ENCODE measurements at regions not wholly inside any gene's neighbourhood (a gene's known extent, or its start where the extent isn't known, plus 50 kb on each side); places are given as distances from the start of the nearest gene placed in this dataset.

DNA sequence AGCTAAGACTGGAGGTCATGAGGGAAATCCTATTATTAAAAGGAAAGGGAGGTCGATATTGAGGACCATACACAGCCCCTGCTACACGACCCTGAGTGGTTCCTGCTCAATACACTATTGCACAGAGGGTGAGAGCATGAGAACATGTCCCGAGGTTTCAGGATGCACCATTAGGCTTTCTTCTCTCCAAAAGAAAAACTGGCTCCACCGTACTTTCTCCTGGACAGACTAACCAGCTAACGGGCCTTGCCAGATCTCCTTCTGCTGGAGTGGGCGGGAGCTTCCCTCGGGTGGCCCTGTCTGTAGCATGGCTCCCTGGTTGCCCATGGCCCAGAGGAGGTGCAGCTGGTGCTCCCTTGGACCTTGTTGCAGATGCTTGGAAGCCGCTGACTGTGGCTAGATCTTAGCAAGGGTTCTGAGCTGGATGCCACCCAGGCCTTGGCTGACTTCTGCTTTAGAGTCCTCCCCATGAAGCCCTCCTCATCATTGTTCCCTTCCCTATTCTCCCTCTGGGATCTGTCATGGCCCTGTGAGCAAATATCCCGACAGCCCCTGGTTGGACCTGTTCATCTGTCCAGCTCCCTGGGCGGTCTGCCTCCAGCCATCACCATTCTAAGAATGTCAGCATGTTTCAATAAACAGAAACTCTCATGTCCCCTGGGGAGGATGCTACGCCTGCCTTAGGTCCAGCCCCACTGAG, 52.9 kb upstream of the SHH start:
- TF ChIP-seq POLR2AphosphoS5 (IDR thresholded peaks at IDR 0.05; ENCODE audit: low read depth, low read length), result no peak
- TF ChIP-seq POLR2A (IDR thresholded peaks at IDR 0.05; ENCODE audit: low read depth, low read length), result no peak

Measured in GM12892 (cell line).